OCI-LY7 (cell line): ENCODE measurements at regions not wholly inside any gene's neighbourhood (a gene's known extent, or its start where the extent isn't known, plus 50 kb on each side); places are given as distances from the start of the nearest gene placed in this dataset.

Source experiments
- BruUV-seq: library from RNA; stranded (reverse); fragments of 400-500 nt; replicated peaks from 2 replicates; lab custom pipeline; 2021; lab: Mats Ljungman, UMichigan
- CTCF ChIA-PET: fragments of 300-600 bp; sonication (Branson Sonifier 250); formaldehyde crosslinking; loops from one replicate; lab custom pipeline; 2022; ENCODE audit warnings: antibody characterized with exemption; ENCODE audit not compliant: unreplicated experiment; lab: Charles Lee
- POLR2A ChIA-PET: fragments of 300-600 bp; sonication (Branson Sonifier 250); formaldehyde crosslinking; loops from one replicate; lab custom pipeline; 2022; ENCODE audit warnings: antibody characterized with exemption; lab: Charles Lee
- DNase-seq: peaks from one replicate; pipeline ENCODE4 v3.0.0-alpha.2; 2015; ENCODE audit warnings: low spot score
- H2AFZ ChIP-seq: fragments of 200-600 bp; sonication (generic), shearing (Covaris generic); 2 replicates; pipeline ENCODE4 v1.6.1; 2014; ENCODE audit warnings: mild to moderate bottlenecking, antibody characterized with exemption, low read length, moderate library complexity
- H3K27ac ChIP-seq: fragments of 200-600 bp; sonication (generic); 2 replicates; pipeline ENCODE4 v1.5.1; 2014; ENCODE audit warnings: mixed run types, low read depth, mild to moderate bottlenecking, moderate library complexity, low read length, inconsistent platforms; ENCODE audit not compliant: poor library complexity, severe bottlenecking
- H3K36me3 ChIP-seq: fragments of 200-600 bp; sonication (generic); 2 replicates; pipeline ENCODE4 v1.6.1; 2014; ENCODE audit warnings: mild to moderate bottlenecking, antibody characterized with exemption, low read length, moderate library complexity, mixed read lengths; ENCODE audit not compliant: insufficient read depth
- H3K4me1 ChIP-seq: fragments of 200-600 bp; sonication (generic); 2 replicates; pipeline ENCODE4 v1.5.1; 2014; ENCODE audit warnings: mild to moderate bottlenecking, low read length; ENCODE audit not compliant: insufficient read depth, poor library complexity, severe bottlenecking
- H3K4me2 ChIP-seq: fragments of 200-600 bp; sonication (generic); 2 replicates; pipeline ENCODE4 v1.6.1; 2014; ENCODE audit warnings: mild to moderate bottlenecking, low read length
- H3K4me3 ChIP-seq: fragments of 200-600 bp; sonication (generic); 2 replicates; pipeline ENCODE4 v1.5.1; 2014; ENCODE audit warnings: mild to moderate bottlenecking, low read depth, low read length; ENCODE audit not compliant: poor library complexity, severe bottlenecking
- H3K79me2 ChIP-seq: fragments of 200-600 bp; sonication (generic); 2 replicates; pipeline ENCODE4 v1.6.1; 2016; ENCODE audit warnings: low read depth, mild to moderate bottlenecking, low read length, moderate library complexity, mixed read lengths; ENCODE audit not compliant: insufficient read depth
- H3K9me2 ChIP-seq: fragments of 200-600 bp; sonication (generic); 2 replicates; pipeline ENCODE4 v1.6.1; 2016; ENCODE audit warnings: mild to moderate bottlenecking, low read length, mixed read lengths; ENCODE audit not compliant: insufficient read depth
- H3K9me3 ChIP-seq: fragments of 200-600 bp; sonication (generic); 2 replicates; pipeline ENCODE4 v1.6.1; 2014; ENCODE audit warnings: mild to moderate bottlenecking, mixed run types, low read length, mixed read lengths
- H4K20me1 ChIP-seq: fragments of 200-600 bp; sonication (generic); 2 replicates; pipeline ENCODE4 v1.6.1; 2014; ENCODE audit warnings: mild to moderate bottlenecking, antibody characterized with exemption, low read length, moderate library complexity, mixed read lengths; ENCODE audit not compliant: insufficient read depth
- CTCF ChIP-seq: fragments of 200-600 bp; sonication (generic); conservative IDR thresholded peaks from 2 replicates; pipeline ENCODE4 v1.5.1; 2014; ENCODE audit warnings: mild to moderate bottlenecking, antibody characterized with exemption, low read length, moderate library complexity, mixed read lengths
- EZH2phosphoT487 ChIP-seq: fragments of 200-600 bp; sonication (generic); IDR thresholded peaks from 2 replicates; pipeline ENCODE4 v1.6.1; 2018; ENCODE audit warnings: low read depth, borderline replicate concordance, mild to moderate bottlenecking, mixed run types, antibody characterized with exemption, low read length, moderate library complexity, mixed read lengths
- intact Hi-C: fragments of 100-400 bp; cut with micrococcal nuclease; formaldehyde crosslinking; loops from one replicate; pipeline ENCODE4 v1.10.0; 2022; ENCODE audit not compliant: unreplicated experiment

GRCh38 chr5:42338136-42338535 lies 85.1 kb upstream of the GHR start:
- H3K27ac ChIP-seq = no peak overlapping the region
- H3K9me2 ChIP-seq = no peaks in the 10 kb centered on the region
- intact Hi-C loops = no loop called here
- H3K4me2 ChIP-seq = no peak overlapping the region
- no peak overlapping the region for H3K4me3 ChIP-seq
- POLR2A ChIA-PET = no interaction called here
- no TSS peak for BruUV-seq
- TF ChIP-seq EZH2phosphoT487 = no peak
- TF ChIP-seq CTCF = no peak
- CTCF ChIA-PET = no interaction called here
- no peak overlapping the region for H2AFZ ChIP-seq
- no peaks in the 10 kb centered on the region for H4K20me1 ChIP-seq
- H3K4me1 ChIP-seq = no peaks in the 10 kb centered on the region
- 0 out of 2 replicates have a peak, but pooled peaks cover 4% of the 10 kb centered on the region for H3K9me3 ChIP-seq
- no peaks in the 10 kb centered on the region for H3K79me2 ChIP-seq
- H3K36me3 ChIP-seq = no peaks in the 10 kb centered on the region
- no peak for DNase-seq

GRCh38 chr5:42349163-42349562 lies 74.1 kb upstream of the GHR start:
- ChIA-PET POLR2A (no interaction called here), CTCF (no interaction called here)
- Histone ChIP-seq H3K9me2 (no peaks in the 10 kb centered on the region), H3K4me1 (no peaks in the 10 kb centered on the region), H3K4me3 (no peak overlapping the region), H3K4me2 (no peak overlapping the region), H3K9me3 (no peaks in the 10 kb centered on the region), H3K79me2 (no peaks in the 10 kb centered on the region), H3K27ac (no peak overlapping the region), H4K20me1 (no peaks in the 10 kb centered on the region), H3K36me3 (no peaks in the 10 kb centered on the region), H2AFZ (no peak overlapping the region)
- no peak for TF ChIP-seq EZH2phosphoT487
- no peak for TF ChIP-seq CTCF
- intact Hi-C loops = no loop called here
- BruUV-seq = no TSS peak
- DNase-seq = no peak

- Histone ChIP-seq H3K79me2 (no peaks in the 10 kb centered on the region), H3K4me3 (no peak overlapping the region), H4K20me1 (no peaks in the 10 kb centered on the region), H3K36me3 (no peaks in the 10 kb centered on the region), H3K9me3 (no peaks in the 10 kb centered on the region), H2AFZ (no peak overlapping the region), H3K4me2 (no peak overlapping the region), H3K4me1 (no peaks in the 10 kb centered on the region), H3K27ac (no peak overlapping the region), H3K9me2 (no peaks in the 10 kb centered on the region)
- ChIA-PET CTCF (no interaction called here), POLR2A (interaction anchor here (0.6 kb wide), 1 partner anchor 50 kb away, joined by 4 read pairs; no protein-coding TSS in a partner anchor)
- TF ChIP-seq CTCF (no peak), EZH2phosphoT487 (no peak)
- no peak for DNase-seq
- BruUV-seq = no TSS peak
- intact Hi-C loops = no loop called here
These were observed 71.3 kb upstream of the GHR start for GRCh38 chr5:42351956-42352355.
